ENCODE measurements at regions not wholly inside any gene's neighbourhood (a gene's known extent, or its start where the extent isn't known, plus 50 kb on each side); places are given as distances from the start of the nearest gene placed in this dataset.

- no peak for DNase-seq (ENCODE audit: low read depth in 2 of 2)
- Histone ChIP-seq H3K4me2 (ENCODE audit: extremely low read depth, insufficient read depth, low read length) (no peak overlapping the region), H3K4me3 (replicated peaks in 1 of 4; ENCODE audit: control extremely low read depth in 1 of 4, insufficient read depth in 1 of 4, low read depth in 3 of 4, low read length in 4 of 4) (no peak overlapping the region), H4K20me1 (ENCODE audit: control insufficient read depth, extremely low read depth, insufficient read depth, low read length) (no peaks in the 10 kb centered on the region), H3K27ac (ENCODE audit: insufficient read depth, low read length) (no peak overlapping the region), H3K9me3 (ENCODE audit: control insufficient read depth, insufficient read depth, low read depth, low read length) (no peaks in the 10 kb centered on the region), H3K27me3 (ENCODE audit: control insufficient read depth, insufficient read depth, low read length) (no peaks in the 10 kb centered on the region), H3K9ac (ENCODE audit: insufficient read depth, low read length) (no peak overlapping the region), H3K4me1 (ENCODE audit: control insufficient read depth, extremely low read depth, insufficient read depth, low read length) (no peaks in the 10 kb centered on the region), H2AFZ (ENCODE audit: low read length) (no peak overlapping the region), H3K79me2 (ENCODE audit: control insufficient read depth, insufficient read depth, low read length) (no peaks in the 10 kb centered on the region), H3K36me3 (ENCODE audit: control insufficient read depth, insufficient read depth, low read length) (no peaks in the 10 kb centered on the region)
- TF ChIP-seq CTCF (conservative IDR thresholded peaks at IDR 0.05 in 1 of 2, IDR thresholded peaks at IDR 0.05 in 1 of 2; ENCODE audit: low read depth in 1 of 2, low read length in 2 of 2): no peak
- no peak for TF ChIP-seq EZH2 (IDR thresholded peaks at IDR 0.05; ENCODE audit: low read length, missing control alignments)
Measured at GRCh38 chr7:25520516-25520915, 292.2 kb upstream of the NPVF start.

- Histone ChIP-seq H3K9ac (ENCODE audit: insufficient read depth, low read length) (no peak overlapping the region), H3K36me3 (ENCODE audit: control insufficient read depth, insufficient read depth, low read length) (no peaks in the 10 kb centered on the region), H2AFZ (ENCODE audit: low read length) (no peak overlapping the region), H3K79me2 (ENCODE audit: control insufficient read depth, insufficient read depth, low read length) (no peaks in the 10 kb centered on the region), H3K9me3 (ENCODE audit: control insufficient read depth, insufficient read depth, low read depth, low read length) (no peaks in the 10 kb centered on the region), H3K27ac (ENCODE audit: insufficient read depth, low read length) (no peak overlapping the region), H4K20me1 (ENCODE audit: control insufficient read depth, extremely low read depth, insufficient read depth, low read length) (no peaks in the 10 kb centered on the region), H3K4me1 (ENCODE audit: control insufficient read depth, extremely low read depth, insufficient read depth, low read length) (no peaks in the 10 kb centered on the region), H3K4me2 (ENCODE audit: extremely low read depth, insufficient read depth, low read length) (no peak overlapping the region), H3K27me3 (ENCODE audit: control insufficient read depth, insufficient read depth, low read length) (no peaks in the 10 kb centered on the region), H3K4me3 (replicated peaks in 1 of 4; ENCODE audit: control extremely low read depth in 1 of 4, insufficient read depth in 1 of 4, low read depth in 3 of 4, low read length in 4 of 4) (no peak overlapping the region)
- TF ChIP-seq CTCF (conservative IDR thresholded peaks at IDR 0.05 in 1 of 2, IDR thresholded peaks at IDR 0.05 in 1 of 2; ENCODE audit: low read depth in 1 of 2, low read length in 2 of 2) (no peak), EZH2 (IDR thresholded peaks at IDR 0.05; ENCODE audit: low read length, missing control alignments) (no peak)
- no peak for DNase-seq (ENCODE audit: low read depth in 2 of 2)
Measured at GRCh38 chr7:25521236-25521635, 292.9 kb upstream of the NPVF start.

GRCh38 chr7:25522727-25523126 lies 294.4 kb upstream of the NPVF start:
- Histone ChIP-seq H3K27me3 (ENCODE audit: control insufficient read depth, insufficient read depth, low read length) (no peaks in the 10 kb centered on the region), H3K79me2 (ENCODE audit: control insufficient read depth, insufficient read depth, low read length) (no peaks in the 10 kb centered on the region), H3K4me1 (ENCODE audit: control insufficient read depth, extremely low read depth, insufficient read depth, low read length) (no peaks in the 10 kb centered on the region), H3K4me3 (replicated peaks in 1 of 4; ENCODE audit: control extremely low read depth in 1 of 4, insufficient read depth in 1 of 4, low read depth in 3 of 4, low read length in 4 of 4) (no peak overlapping the region), H2AFZ (ENCODE audit: low read length) (no peak overlapping the region), H3K4me2 (ENCODE audit: extremely low read depth, insufficient read depth, low read length) (no peak overlapping the region), H4K20me1 (ENCODE audit: control insufficient read depth, extremely low read depth, insufficient read depth, low read length) (no peaks in the 10 kb centered on the region), H3K9ac (ENCODE audit: insufficient read depth, low read length) (no peak overlapping the region), H3K9me3 (ENCODE audit: control insufficient read depth, insufficient read depth, low read depth, low read length) (no peaks in the 10 kb centered on the region), H3K27ac (ENCODE audit: insufficient read depth, low read length) (no peak overlapping the region), H3K36me3 (ENCODE audit: control insufficient read depth, insufficient read depth, low read length) (no peaks in the 10 kb centered on the region)
- no peak for TF ChIP-seq EZH2 (IDR thresholded peaks at IDR 0.05; ENCODE audit: low read length, missing control alignments)
- DNase-seq (ENCODE audit: low read depth in 2 of 2): no peak
